HEK293 (cell line): ENCODE measurements at regions not wholly inside any gene's neighbourhood (a gene's known extent, or its start where the extent isn't known, plus 50 kb on each side); places are given as distances from the start of the nearest gene placed in this dataset.

Source experiments
- CTCF ChIA-PET: fragments of 350-600 bp; formaldehyde crosslinking; extraction: SDS; loops from one replicate; lab custom pipeline; 2021; ENCODE audit warnings: antibody characterized with exemption; lab: Yijun Ruan, JAX
- POLR2A ChIA-PET: fragments of 300-600 bp; formaldehyde crosslinking; extraction: SDS; loops from one replicate; lab custom pipeline; 2020; ENCODE audit warnings: antibody characterized with exemption, inconsistent platforms; lab: Yijun Ruan, JAX
- H3K27ac ChIP-seq: fragments of 200-500 bp; sonication (Bioruptor generic); 2 replicates; pipeline ENCODE4 v1.5.1; 2014; ENCODE audit warnings: low read depth, low read length, control low read depth, inconsistent platforms; ENCODE audit errors: extremely low read depth
- H3K36me3 ChIP-seq, 2 experiments: fragments of 200-500 bp in 1 of 2; sonication (Bioruptor generic) in 1 of 2; 1 replicate in 1 of 2; 2 replicates in 1 of 2; pipeline ENCODE4 v1.5.1; 2014 to 2017; ENCODE audit warnings: inconsistent platforms in 2 of 2, low read length in 2 of 2; ENCODE audit not compliant: control insufficient read depth in 2 of 2, insufficient read depth in 1 of 2
- H3K4me1 ChIP-seq: fragments of 200-500 bp; sonication (Bioruptor generic); 2 replicates; pipeline ENCODE4 v1.5.1; 2014; ENCODE audit warnings: mild to moderate bottlenecking, low read length, inconsistent platforms; ENCODE audit not compliant: control insufficient read depth, insufficient read depth
- H3K4me3 ChIP-seq: 2 replicates; pipeline ENCODE4 v1.5.1; 2011; ENCODE audit warnings: low read depth, mild to moderate bottlenecking, control low read depth, low read length, moderate library complexity
- H3K9me3 ChIP-seq: fragments of 200-500 bp; sonication (Bioruptor generic); 2 replicates; pipeline ENCODE4 v1.5.1; 2014; ENCODE audit warnings: low read depth, low read length, inconsistent platforms; ENCODE audit not compliant: control insufficient read depth, insufficient read depth
- FEZF1 ChIP-seq: fragments of 450-650 bp; formaldehyde crosslinking; IDR thresholded peaks from 2 replicates; pipeline ENCODE4 v1.5.1; 2016; ENCODE audit warnings: missing biosample characterization, missing genetic modification characterization
- GFI1B ChIP-seq: fragments of 450-650 bp; formaldehyde crosslinking; IDR thresholded peaks from 2 replicates; pipeline ENCODE4 v1.5.1; 2016; ENCODE audit warnings: missing biosample characterization, missing genetic modification characterization
- GLI4 ChIP-seq: fragments of 450-650 bp; formaldehyde crosslinking; IDR thresholded peaks from 2 replicates; pipeline ENCODE4 v1.5.1; 2016; ENCODE audit warnings: missing biosample characterization, missing genetic modification characterization
- GLIS2 ChIP-seq: fragments of 450-650 bp; formaldehyde crosslinking; IDR thresholded peaks from 2 replicates; pipeline ENCODE4 v1.5.1; 2016; ENCODE audit warnings: missing biosample characterization, missing genetic modification characterization
- HOXA7 ChIP-seq: sonication (generic); formaldehyde crosslinking; IDR thresholded peaks from 2 replicates; pipeline ENCODE4 v1.8.1; 2022; ENCODE audit warnings: missing genetic modification reagents, borderline replicate concordance
- KLF17 ChIP-seq: fragments of 450-650 bp; formaldehyde crosslinking; IDR thresholded peaks from 2 replicates; pipeline ENCODE4 v1.5.1; 2016; ENCODE audit warnings: missing biosample characterization, missing genetic modification characterization
- KLF8 ChIP-seq: fragments of 450-650 bp; formaldehyde crosslinking; IDR thresholded peaks from 2 replicates; pipeline ENCODE4 v1.5.1; 2016; ENCODE audit warnings: missing biosample characterization, missing genetic modification characterization
- PRDM10 ChIP-seq: fragments of 450-650 bp; formaldehyde crosslinking; IDR thresholded peaks from 2 replicates; pipeline ENCODE4 v1.5.1; 2016; ENCODE audit warnings: missing biosample characterization, missing genetic modification characterization
- SALL2 ChIP-seq: fragments of 450-650 bp; formaldehyde crosslinking; IDR thresholded peaks from 2 replicates; pipeline ENCODE4 v1.5.0; 2017; ENCODE audit warnings: missing biosample characterization, mild to moderate bottlenecking, missing genetic modification characterization, borderline replicate concordance
- SCRT1 ChIP-seq: fragments of 450-650 bp; formaldehyde crosslinking; IDR thresholded peaks from 2 replicates; pipeline ENCODE4 v1.5.1; 2016; ENCODE audit warnings: missing biosample characterization, missing genetic modification characterization, borderline replicate concordance
- YY2 ChIP-seq: fragments of 450-650 bp; formaldehyde crosslinking; IDR thresholded peaks from 2 replicates; pipeline ENCODE4 v1.5.1; 2016; ENCODE audit warnings: missing biosample characterization, missing genetic modification characterization
- ZBTB44 ChIP-seq: fragments of 450-650 bp; IDR thresholded peaks from 2 replicates; pipeline ENCODE4 v1.5.1; 2018; ENCODE audit warnings: missing biosample characterization, mild to moderate bottlenecking, missing genetic modification characterization
- ZBTB48 ChIP-seq: fragments of 450-650 bp; formaldehyde crosslinking; IDR thresholded peaks from 2 replicates; pipeline ENCODE4 v1.5.1; 2016; ENCODE audit warnings: missing biosample characterization, missing genetic modification characterization
- ZNF146 ChIP-seq: fragments of 450-650 bp; formaldehyde crosslinking; IDR thresholded peaks from 2 replicates; pipeline ENCODE4 v1.5.1; 2016; ENCODE audit warnings: missing biosample characterization, missing genetic modification characterization
- ZNF211 ChIP-seq: fragments of 450-650 bp; formaldehyde crosslinking; IDR thresholded peaks from 2 replicates; pipeline ENCODE4 v1.5.1; 2016; ENCODE audit warnings: low read depth, missing biosample characterization, missing genetic modification characterization
- ZNF248 ChIP-seq: fragments of 450-650 bp; formaldehyde crosslinking; IDR thresholded peaks from 2 replicates; pipeline ENCODE4 v1.5.1; 2017; ENCODE audit warnings: missing biosample characterization, missing genetic modification characterization
- ZNF311 ChIP-seq: fragments of 450-650 bp; formaldehyde crosslinking; IDR thresholded peaks from 2 replicates; pipeline ENCODE4 v1.5.1; 2017; ENCODE audit warnings: missing biosample characterization, missing genetic modification characterization, borderline replicate concordance
- ZNF341 ChIP-seq: fragments of 450-650 bp; formaldehyde crosslinking; IDR thresholded peaks from 2 replicates; pipeline ENCODE4; 2016; ENCODE audit warnings: low read depth, missing biosample characterization, missing genetic modification characterization
- ZNF362 ChIP-seq: fragments of 450-650 bp; formaldehyde crosslinking; IDR thresholded peaks from 2 replicates; pipeline ENCODE4 v1.5.1; 2016; ENCODE audit warnings: missing biosample characterization, missing genetic modification characterization
- ZNF423 ChIP-seq: fragments of 450-650 bp; formaldehyde crosslinking; IDR thresholded peaks from 2 replicates; pipeline ENCODE4 v1.5.1; 2016; ENCODE audit warnings: missing biosample characterization, missing genetic modification characterization
- ZNF521 ChIP-seq: fragments of 450-650 bp; formaldehyde crosslinking; IDR thresholded peaks from 2 replicates; pipeline ENCODE4 v1.5.1; 2017; ENCODE audit warnings: missing biosample characterization, mild to moderate bottlenecking, missing genetic modification characterization
- ZNF549 ChIP-seq: fragments of 450-650 bp; IDR thresholded peaks from 2 replicates; pipeline ENCODE4 v1.5.1; 2018; ENCODE audit warnings: missing biosample characterization, missing genetic modification characterization, mild to moderate bottlenecking, inconsistent platforms, moderate library complexity
- ZNF555 ChIP-seq: fragments of 450-650 bp; formaldehyde crosslinking; conservative IDR thresholded peaks from 2 replicates; pipeline ENCODE4 v1.5.1; 2017; ENCODE audit warnings: missing biosample characterization, mild to moderate bottlenecking, missing genetic modification characterization, inconsistent platforms
- ZNF610 ChIP-seq: fragments of 450-650 bp; formaldehyde crosslinking; IDR thresholded peaks from 2 replicates; pipeline ENCODE4 v1.5.1; 2016; ENCODE audit warnings: missing biosample characterization, missing genetic modification characterization, borderline replicate concordance
- ZNF623 ChIP-seq: fragments of 450-650 bp; formaldehyde crosslinking; IDR thresholded peaks from 2 replicates; pipeline ENCODE4 v1.5.1; 2016; ENCODE audit warnings: missing biosample characterization, missing genetic modification characterization
- ZNF654 ChIP-seq: fragments of 450-650 bp; formaldehyde crosslinking; IDR thresholded peaks from 2 replicates; pipeline ENCODE4 v1.5.1; 2016; ENCODE audit warnings: low read depth, missing biosample characterization, missing genetic modification characterization
- ZNF664 ChIP-seq: fragments of 450-650 bp; formaldehyde crosslinking; IDR thresholded peaks from 2 replicates; pipeline ENCODE4 v1.5.1; 2016; ENCODE audit warnings: missing biosample characterization, missing genetic modification characterization
- ZNF701 ChIP-seq: fragments of 450-650 bp; formaldehyde crosslinking; IDR thresholded peaks from 2 replicates; pipeline ENCODE4 v1.5.1; 2016; ENCODE audit warnings: missing biosample characterization, missing genetic modification characterization
- ZNF791 ChIP-seq: fragments of 450-650 bp; formaldehyde crosslinking; IDR thresholded peaks from 2 replicates; pipeline ENCODE4 v1.5.1; 2016; ENCODE audit warnings: missing biosample characterization, missing genetic modification characterization
- ZNF843 ChIP-seq: fragments of 450-650 bp; formaldehyde crosslinking; IDR thresholded peaks from 2 replicates; pipeline ENCODE4 v1.5.1; 2016; ENCODE audit warnings: missing biosample characterization, missing genetic modification characterization
- ZSCAN16 ChIP-seq: fragments of 450-650 bp; formaldehyde crosslinking; IDR thresholded peaks from 2 replicates; pipeline ENCODE4 v1.5.1; 2016; ENCODE audit warnings: missing biosample characterization, missing genetic modification characterization
- ZSCAN23 ChIP-seq: fragments of 450-650 bp; formaldehyde crosslinking; IDR thresholded peaks from 2 replicates; pipeline ENCODE4 v1.5.1; 2016; ENCODE audit warnings: missing biosample characterization, missing genetic modification characterization
- ZSCAN5A ChIP-seq: fragments of 450-650 bp; formaldehyde crosslinking; IDR thresholded peaks from 2 replicates; pipeline ENCODE4 v1.5.1; 2016; ENCODE audit warnings: missing biosample characterization, missing genetic modification characterization

GRCh38 chr7:97342512-97342911 is 225.0 kb downstream of the SDHAF3 start (continued):
- TF ChIP-seq ZNF341 (tag by site-specific recombination) (no peak), KLF17 (tag by site-specific recombination) (no peak), ZSCAN23 (no peak), KLF8 (tag by site-specific recombination) (peak; percentile 31; the same call in 1 of the 2 replicates), ZNF623 (tag by site-specific recombination) (no peak), ZNF311 (no peak), ZNF362 (no peak), SALL2 (tag by site-specific recombination) (no peak), ZBTB48 (tag by site-specific recombination) (no peak), ZNF654 (tag by site-specific recombination) (no peak), ZSCAN5A (tag by site-specific recombination) (no peak), ZNF610 (tag by site-specific recombination) (no peak), GLIS2 (tag by site-specific recombination) (no peak), ZNF248 (tag by site-specific recombination) (no peak), ZNF843 (peak; percentile 69; the same call in 1 of the 2 replicates), ZNF701 (no peak), ZNF211 (tag by site-specific recombination) (no peak), FEZF1 (tag by site-specific recombination) (peak; percentile 48), GFI1B (tag by site-specific recombination) (no peak), ZBTB44 (tag by site-specific recombination) (no peak), ZSCAN16 (no peak), HOXA7 (CRISPR knock-in tag) (no peak), SCRT1 (peak; percentile 64; the same call in 1 of the 2 replicates), ZNF423 (no peak), ZNF146 (tag by site-specific recombination) (no peak), ZNF664 (tag by site-specific recombination) (no peak)

GRCh38 chr7:97346349-97346748 is 228.9 kb downstream of the SDHAF3 start:
- ChIA-PET CTCF (interaction anchor here (0.6 kb wide), 1 partner anchor 666 kb away, joined by 4 read pairs; no protein-coding TSS in a partner anchor), POLR2A (no interaction called here)
- Histone ChIP-seq H3K4me1 (peaks cover 5% of the 10 kb centered on the region; the same call in 1 of the 2 replicates), H3K4me3 (no peak overlapping the region), H3K9me3 (no peaks in the 10 kb centered on the region), H3K27ac (no peak overlapping the region), H3K36me3 (no peaks in the 10 kb centered on the region)
- TF ChIP-seq ZNF791 (tag by site-specific recombination): no peak
- no peak for TF ChIP-seq ZNF521
- no peak for TF ChIP-seq KLF8 (tag by site-specific recombination)
- TF ChIP-seq ZNF549 (tag by site-specific recombination): no peak
- TF ChIP-seq ZNF555 (tag by site-specific recombination): no peak
- no peak for TF ChIP-seq GLI4 (tag by site-specific recombination)
- TF ChIP-seq YY2 (tag by site-specific recombination): no peak
- TF ChIP-seq PRDM10 (tag by site-specific recombination): no peak
- no peak for TF ChIP-seq ZNF423
